Mammary epithelial cell (primary cell): ENCODE measurements at regions not wholly inside any gene's neighbourhood (a gene's known extent, or its start where the extent isn't known, plus 50 kb on each side); places are given as distances from the start of the nearest gene placed in this dataset.

ENCODE experiments used
- CTCF ChIP-seq, 2 donors: IDR thresholded peaks in 1 of 2; conservative IDR thresholded peaks in 1 of 2; 2 replicates each; pipeline ENCODE4 v1.5.1; 2011 to 2012; ENCODE audit warnings: inconsistent platforms in 2 of 2, low read length in 2 of 2, mild to moderate bottlenecking in 2 of 2, control low read depth in 1 of 2, low read depth in 1 of 2; ENCODE audit not compliant: insufficient read depth in 1 of 2; ENCODE audit errors: extremely low read depth in 1 of 2
- EZH2 ChIP-seq: IDR thresholded peaks from 2 replicates; pipeline ENCODE4 v1.6.1; 2012; ENCODE audit warnings: low read length, inconsistent platforms, borderline replicate concordance

GRCh38 chr1:195105281-195105680 lies 1503.0 kb downstream of the KCNT2 start:
- TF ChIP-seq CTCF (conservative IDR thresholded peaks at IDR 0.05 in 1 of 2, IDR thresholded peaks at IDR 0.05 in 1 of 2; ENCODE audit: extremely low read depth in 1 of 2, insufficient read depth in 1 of 2, low read depth in 1 of 2, low read length in 2 of 2) (no peak), EZH2 (no peak)
